Nephron (organoid): ENCODE measurements at regions not wholly inside any gene's neighbourhood (a gene's known extent, or its start where the extent isn't known, plus 50 kb on each side); places are given as distances from the start of the nearest gene placed in this dataset.

Source experiments
- H3K27ac Mint-ChIP-seq, 3 experiments: 2 replicates each; pipeline ENCODE4 v1.8.0; 2020; ENCODE audit warnings: mixed read lengths in 3 of 3, mild to moderate bottlenecking in 2 of 3, moderate library complexity in 1 of 3
- H3K27me3 Mint-ChIP-seq: 2 replicates; pipeline ENCODE4 v1.8.0; 2021; ENCODE audit warnings: low read depth, mild to moderate bottlenecking, moderate library complexity, mixed read lengths
- H3K36me3 Mint-ChIP-seq: 2 replicates; pipeline ENCODE4 v1.8.0; 2020; ENCODE audit warnings: low read depth, mixed read lengths
- H3K4me1 Mint-ChIP-seq: 2 replicates; pipeline ENCODE4 v1.8.0; 2020; ENCODE audit warnings: mixed read lengths
- H3K4me3 Mint-ChIP-seq, 3 experiments: 2 replicates each; pipeline ENCODE4 v1.8.0; 2020; ENCODE audit warnings: mild to moderate bottlenecking in 3 of 3, mixed read lengths in 3 of 3, moderate library complexity in 2 of 3
- H3K9me3 Mint-ChIP-seq: 2 replicates; pipeline ENCODE4 v1.8.0; 2020; ENCODE audit warnings: mixed read lengths
- CTCF ChIP-seq, 3 experiments: fragments of 200-600 bp; sonication (generic); IDR thresholded peaks; one replicate each; pipeline ENCODE4 v1.5.0; 2021; ENCODE audit warnings: antibody characterized with exemption in 3 of 3; ENCODE audit not compliant: unreplicated experiment in 3 of 3

- Mint-ChIP-seq H3K27me3 (no peaks in the 10 kb centered on the region), H3K36me3 (no peaks in the 10 kb centered on the region), H3K27ac (no peak overlapping the region), H3K4me1 (no peaks in the 10 kb centered on the region), H3K9me3 (no peaks in the 10 kb centered on the region), H3K4me3 (no peak overlapping the region)
- no peak for TF ChIP-seq CTCF (IDR thresholded peaks at IDR 0.05; ENCODE audit: unreplicated experiment in 3 of 3)
Observed at GRCh38 chr13:79051472-79051871, 354.6 kb downstream of the RBM26 start.

- H3K36me3 Mint-ChIP-seq = no peaks in the 10 kb centered on the region
- no peaks in the 10 kb centered on the region for H3K4me1 Mint-ChIP-seq
- no peak overlapping the region for H3K4me3 Mint-ChIP-seq
- TF ChIP-seq CTCF (IDR thresholded peaks at IDR 0.05; ENCODE audit: unreplicated experiment in 3 of 3) = no peak
- H3K27ac Mint-ChIP-seq = no peak overlapping the region
- H3K27me3 Mint-ChIP-seq = peaks cover 4% of the 10 kb centered on the region
- H3K9me3 Mint-ChIP-seq = no peaks in the 10 kb centered on the region
Observed at GRCh38 chr13:79044415-79044814, 361.6 kb downstream of the RBM26 start.

GRCh38 chr13:79043208-79043607, 362.8 kb downstream of the RBM26 start:
- Mint-ChIP-seq H3K27me3 (peaks cover 4% of the 10 kb centered on the region), H3K4me1 (no peaks in the 10 kb centered on the region), H3K27ac (no peak overlapping the region), H3K9me3 (no peaks in the 10 kb centered on the region), H3K4me3 (no peak overlapping the region), H3K36me3 (no peaks in the 10 kb centered on the region)
- no peak for TF ChIP-seq CTCF (IDR thresholded peaks at IDR 0.05; ENCODE audit: unreplicated experiment in 3 of 3)

GRCh38 chr13:79037197-79037596, 368.9 kb downstream of the RBM26 start:
- H3K4me3 Mint-ChIP-seq = no peak overlapping the region
- H3K4me1 Mint-ChIP-seq = no peaks in the 10 kb centered on the region
- H3K27ac Mint-ChIP-seq = no peak overlapping the region
- no peaks in the 10 kb centered on the region for H3K9me3 Mint-ChIP-seq
- peaks cover 8% of the 10 kb centered on the region for H3K27me3 Mint-ChIP-seq
- TF ChIP-seq CTCF (IDR thresholded peaks at IDR 0.05; ENCODE audit: unreplicated experiment in 3 of 3) = no peak
- no peaks in the 10 kb centered on the region for H3K36me3 Mint-ChIP-seq

- H3K36me3 Mint-ChIP-seq = no peaks in the 10 kb centered on the region
- H3K9me3 Mint-ChIP-seq = no peaks in the 10 kb centered on the region
Observed at GRCh38 chr13:79034341-79034740, 371.7 kb downstream of the RBM26 start.

More at GRCh38 chr13:79034341-79034740, 371.7 kb downstream of the RBM26 start:
- TF ChIP-seq CTCF (IDR thresholded peaks at IDR 0.05; ENCODE audit: unreplicated experiment in 3 of 3) = no peak
- Mint-ChIP-seq H3K4me3 (no peak overlapping the region), H3K27ac (no peak overlapping the region), H3K4me1 (no peaks in the 10 kb centered on the region), H3K27me3 (peaks cover 3% of the 10 kb centered on the region)
